HL-60/S4 treated with phorbol 12-myristate 13-acetate at 8.2 ng/mL for 4 days and 3 days (cell line): ENCODE measurements at regions not wholly inside any gene's neighbourhood (a gene's known extent, or its start where the extent isn't known, plus 50 kb on each side); places are given as distances from the start of the nearest gene placed in this dataset.
"Not testable (repeated sequence)": the region's sequence is repeated elsewhere in the genome, so short reads cannot be mapped to it uniquely, and the experiment has no call there.

Source experiments
- in situ Hi-C: fragments of 300-500 bp; cut with MboI; formaldehyde crosslinking; loops from 2 replicates; pipeline ENCODE4 v1.15.0; 2022; ENCODE audit warnings: low sequenced_read_pairs

DNA sequence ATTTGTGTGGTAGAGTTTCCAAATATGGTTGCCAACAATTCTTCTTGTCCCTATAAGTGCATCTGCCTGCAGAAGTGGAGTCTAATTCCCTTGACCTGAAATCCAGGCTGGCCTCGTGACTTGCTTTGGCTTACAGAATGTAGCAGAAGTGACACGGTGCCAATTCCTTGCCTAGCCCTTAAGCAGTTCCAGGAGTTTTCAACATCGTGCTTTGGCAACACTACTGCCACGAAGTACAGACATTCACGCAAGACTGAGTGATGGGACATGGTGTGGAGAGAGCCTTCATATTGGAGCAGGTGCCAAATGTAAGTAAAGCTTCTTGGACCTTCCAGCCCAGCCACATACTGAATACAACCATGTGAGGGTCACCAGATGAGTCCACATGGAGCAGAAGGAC, 92.9 kb upstream of the NEK6 start:
- in situ Hi-C loops = no loop called here

GRCh38 chr9:124174433-124174832, 83.3 kb upstream of the NEK6 start:
- in situ Hi-C loops = no loop called here

- in situ Hi-C loops = not testable (repeated sequence)
These were observed 80.2 kb upstream of the NEK6 start for GRCh38 chr9:124177522-124177921.

DNA sequence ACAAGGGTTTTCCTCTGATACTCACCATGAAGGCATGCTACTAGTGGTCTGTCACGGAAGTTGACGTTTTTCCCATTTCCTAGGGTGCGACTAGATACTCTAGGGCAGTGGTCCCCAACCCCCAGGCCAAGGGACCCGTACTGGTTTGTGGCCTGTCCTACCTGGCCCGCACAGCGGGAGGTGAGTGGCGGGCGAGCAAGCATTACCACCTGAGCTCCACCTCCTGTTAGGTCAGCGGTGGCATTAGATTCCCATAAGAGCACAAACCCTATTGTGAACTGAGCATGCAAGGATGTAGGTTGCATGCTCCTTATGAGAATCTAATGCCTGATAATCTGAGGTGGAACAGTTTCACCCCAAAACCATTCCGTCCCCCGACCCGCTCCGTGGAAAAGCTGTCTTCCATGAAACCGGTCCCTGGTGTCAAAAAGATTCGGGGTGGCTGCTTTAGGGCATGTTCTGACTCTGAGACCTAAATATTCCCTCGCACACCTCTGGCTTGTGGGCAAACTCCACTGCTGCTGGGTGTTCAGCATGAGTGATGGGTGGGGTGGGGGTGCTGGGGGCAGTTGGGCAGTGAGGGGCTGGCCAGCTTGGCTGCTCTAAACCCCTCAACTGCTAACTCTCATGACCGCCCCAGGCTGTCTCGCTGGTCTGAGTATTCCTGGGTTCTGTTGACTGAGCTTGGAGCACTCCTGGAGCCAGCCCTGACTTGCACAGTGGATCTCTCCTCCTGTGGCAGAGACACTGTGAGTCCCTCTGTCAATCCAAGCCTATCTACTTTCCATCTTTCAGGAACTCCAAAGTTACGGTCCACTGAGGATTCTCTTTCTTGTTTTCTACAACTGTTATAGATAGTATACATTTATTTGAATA, 78.3 kb upstream of the NEK6 start:
- in situ Hi-C loops = no loop called here

DNA sequence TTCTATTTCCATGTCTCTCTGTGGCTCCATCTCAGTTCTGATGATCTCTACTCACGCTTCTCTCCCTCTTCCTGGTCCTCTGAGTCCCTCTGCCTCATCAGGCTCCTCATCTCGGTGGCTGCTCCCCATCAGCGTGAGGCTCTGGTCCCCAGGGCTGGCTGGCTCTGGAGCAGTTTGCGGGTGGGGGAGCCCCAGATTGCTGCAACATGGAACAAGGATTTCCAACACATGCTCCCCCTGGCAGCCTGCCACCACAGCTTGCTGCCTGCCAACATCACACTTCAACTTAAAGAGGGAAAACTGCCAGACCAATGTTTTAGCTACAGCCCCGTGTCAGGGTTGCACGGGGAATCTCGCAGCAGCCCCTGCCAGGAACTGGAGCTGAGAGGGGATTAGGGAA, 77.2 kb upstream of the NEK6 start:
- in situ Hi-C loops = no loop called here

GRCh38 chr9:124182741-124183140, 75.0 kb upstream of the NEK6 start:
- in situ Hi-C loops = no loop called here

DNA sequence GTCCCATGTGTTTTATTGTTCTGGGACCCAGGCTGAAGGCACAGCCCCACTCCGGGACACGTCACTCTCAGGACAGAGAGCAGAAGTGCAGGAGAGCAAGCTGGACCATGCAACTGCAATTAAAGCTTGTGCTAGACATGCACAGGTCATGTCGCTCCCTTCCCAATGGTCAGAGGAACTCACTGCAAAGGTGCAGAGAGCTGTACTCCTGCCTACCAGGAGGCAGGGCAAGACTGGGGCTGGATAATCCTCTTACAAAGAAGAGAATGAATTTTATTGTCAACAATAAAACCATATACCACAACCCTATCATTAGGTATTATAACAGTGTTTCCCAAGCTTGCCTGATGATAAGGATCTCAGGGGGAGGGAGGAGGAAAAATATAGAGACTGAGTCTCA, 74.0 kb upstream of the NEK6 start:
- in situ Hi-C loops = no loop called here

DNA sequence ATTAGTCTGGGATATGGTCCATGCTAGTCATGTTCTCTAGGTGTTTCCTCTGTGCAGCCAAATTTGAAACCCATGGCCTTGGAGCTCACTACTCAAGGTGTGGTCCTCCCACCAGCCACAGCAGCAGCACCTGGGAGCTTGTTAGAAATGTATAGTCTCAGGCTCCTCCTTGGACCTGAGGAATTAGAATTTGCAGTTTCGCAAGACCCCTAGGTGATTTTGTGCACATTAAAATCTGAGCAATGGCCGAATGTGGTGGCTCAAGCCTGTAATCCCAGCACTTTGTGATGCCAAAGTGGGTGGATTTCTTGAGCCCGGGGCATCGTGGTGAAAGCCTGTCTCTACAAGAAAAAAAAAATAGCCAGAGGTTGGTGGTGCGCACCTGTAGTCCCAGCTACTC, 72.3 kb upstream of the NEK6 start:
- in situ Hi-C loops = no loop called here

DNA sequence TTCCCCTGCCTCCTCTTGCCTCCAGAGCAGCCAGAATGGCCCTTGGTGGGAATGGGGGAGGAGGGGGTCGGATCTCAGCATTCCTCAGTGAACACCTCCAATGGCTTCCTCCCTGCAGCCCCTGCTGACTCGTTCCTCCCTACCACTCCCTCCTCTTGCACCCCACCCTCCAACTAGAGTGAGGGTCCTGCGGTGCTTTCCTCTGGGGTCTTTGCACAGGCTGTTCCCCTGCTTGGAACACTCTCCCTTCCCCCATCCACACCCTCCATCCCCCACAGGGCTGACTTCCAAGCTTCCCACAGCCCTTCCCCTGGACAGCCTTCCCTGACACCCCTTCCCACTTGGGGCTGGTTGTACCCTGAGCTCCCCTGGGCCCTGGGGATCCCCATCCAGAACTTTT, 70.4 kb upstream of the NEK6 start:
- in situ Hi-C loops = no loop called here

- in situ Hi-C loops = no loop called here
These were observed 69.2 kb upstream of the NEK6 start for GRCh38 chr9:124188331-124189110.

- in situ Hi-C loops = no loop called here
These were observed 67.0 kb upstream of the NEK6 start for GRCh38 chr9:124190761-124191160.

DNA sequence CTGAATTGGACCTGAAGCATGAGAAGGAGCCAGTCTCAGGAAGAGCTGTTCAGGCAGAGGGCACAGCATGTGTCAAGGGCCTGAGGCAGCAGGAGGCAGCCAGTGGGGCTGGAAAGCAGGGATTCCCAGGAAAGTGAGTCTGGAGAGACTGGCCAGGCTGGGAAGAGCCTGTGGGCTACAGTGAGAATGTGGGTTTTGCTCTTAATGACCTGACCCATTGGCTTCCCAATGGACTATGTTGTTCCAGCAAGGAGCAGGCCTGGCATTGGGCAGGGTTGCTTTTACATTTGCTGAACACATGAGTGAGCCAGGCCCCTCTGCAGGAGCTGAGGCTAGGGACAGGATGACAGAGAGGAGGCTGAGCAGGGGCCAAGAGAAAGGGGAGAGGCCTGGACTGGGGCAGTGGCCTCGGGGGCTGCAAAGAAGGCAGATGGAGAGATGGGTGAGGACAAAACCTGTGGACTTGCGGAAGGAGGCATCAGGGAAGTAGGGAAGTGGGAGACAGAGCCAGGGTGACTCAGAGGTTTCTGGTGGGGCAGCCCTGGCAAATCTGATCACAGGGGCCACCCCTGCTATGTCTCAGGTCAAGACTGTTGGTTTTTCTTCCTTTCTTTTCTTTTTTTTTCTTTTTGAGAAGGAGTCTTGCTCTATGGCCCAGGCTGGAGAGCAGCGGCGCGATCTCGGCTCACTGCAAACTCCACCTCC, 65.9 kb upstream of the NEK6 start:
- in situ Hi-C loops = no loop called here

GRCh38 chr9:124196814-124197176, 61.0 kb upstream of the NEK6 start:
- in situ Hi-C loops = no loop called here

DNA sequence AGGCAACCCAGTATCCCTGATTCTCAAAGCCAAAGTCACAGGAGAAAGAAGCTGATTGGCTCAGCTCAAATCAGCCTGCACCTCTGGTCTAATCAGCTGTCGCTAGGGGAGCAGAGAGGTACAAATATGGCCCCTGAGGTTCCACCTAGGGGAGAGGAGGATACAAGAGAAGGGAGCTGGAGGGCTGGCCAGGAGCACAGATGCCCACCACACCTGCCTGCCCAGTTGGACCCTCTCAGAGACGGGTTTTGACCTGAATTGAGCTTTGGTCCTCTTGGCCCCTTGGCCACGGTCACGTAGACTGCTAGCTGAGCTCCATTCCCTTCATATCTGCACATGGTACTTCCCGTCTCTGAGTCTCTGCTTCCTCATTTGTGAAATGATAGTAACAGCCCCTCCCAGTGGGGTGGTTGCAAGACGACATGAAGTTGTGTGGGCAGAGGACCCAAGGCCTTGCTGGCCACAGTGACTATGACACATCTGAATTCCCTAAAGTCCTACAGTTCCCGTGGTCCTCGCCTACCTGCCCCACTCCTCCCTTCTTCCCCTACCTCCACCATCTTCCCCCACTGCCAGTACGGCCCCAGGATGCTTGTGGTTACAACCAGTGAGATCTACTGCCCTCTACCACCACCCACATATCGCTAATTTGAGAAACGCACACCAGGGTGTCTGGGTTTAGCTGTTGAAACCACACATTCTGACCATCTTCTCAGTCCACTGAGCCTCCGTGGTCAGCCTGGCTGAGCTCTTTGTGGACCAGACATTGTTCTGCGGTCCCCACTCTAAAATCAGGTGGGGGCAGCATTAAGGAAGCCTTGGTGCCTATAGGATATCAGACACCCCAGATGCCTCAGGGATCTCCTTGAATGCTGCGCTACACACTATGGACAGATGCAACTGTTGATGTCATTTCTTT, 60.3 kb upstream of the NEK6 start:
- in situ Hi-C loops = no loop called here

- in situ Hi-C loops = no loop called here
These were observed 59.4 kb upstream of the NEK6 start for GRCh38 chr9:124198331-124198730.

GRCh38 chr9:124198948-124199347, 58.8 kb upstream of the NEK6 start:
- in situ Hi-C loops = no loop called here

GRCh38 chr9:124199474-124199873, 58.3 kb upstream of the NEK6 start:
- in situ Hi-C loops = no loop called here

DNA sequence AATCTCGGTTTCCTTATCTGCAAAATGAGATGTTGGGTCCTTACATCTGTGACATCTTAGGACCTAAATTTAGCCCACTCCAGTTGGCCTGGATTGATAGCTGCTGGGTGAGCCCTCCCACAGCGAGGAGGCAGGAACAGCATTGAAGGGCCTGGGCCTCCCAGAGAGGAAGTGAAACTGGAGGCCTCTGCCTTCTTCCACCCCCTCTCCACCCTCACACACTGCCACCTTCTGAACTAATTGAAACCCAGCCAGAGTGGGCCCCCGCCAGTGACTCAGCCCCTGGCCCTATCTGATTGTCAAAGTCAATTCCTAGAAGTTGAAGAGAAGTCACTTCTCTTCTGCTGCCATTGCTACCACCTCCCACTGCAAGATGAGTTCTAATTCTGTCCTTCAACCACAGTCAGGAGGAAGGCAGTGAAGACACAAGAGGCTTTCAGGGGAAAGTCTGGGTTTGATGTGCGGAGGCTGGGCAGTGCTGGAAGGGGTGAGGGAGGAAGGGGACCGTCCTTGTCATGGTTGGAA, 55.2 kb upstream of the NEK6 start:
- in situ Hi-C loops = no loop called here

DNA sequence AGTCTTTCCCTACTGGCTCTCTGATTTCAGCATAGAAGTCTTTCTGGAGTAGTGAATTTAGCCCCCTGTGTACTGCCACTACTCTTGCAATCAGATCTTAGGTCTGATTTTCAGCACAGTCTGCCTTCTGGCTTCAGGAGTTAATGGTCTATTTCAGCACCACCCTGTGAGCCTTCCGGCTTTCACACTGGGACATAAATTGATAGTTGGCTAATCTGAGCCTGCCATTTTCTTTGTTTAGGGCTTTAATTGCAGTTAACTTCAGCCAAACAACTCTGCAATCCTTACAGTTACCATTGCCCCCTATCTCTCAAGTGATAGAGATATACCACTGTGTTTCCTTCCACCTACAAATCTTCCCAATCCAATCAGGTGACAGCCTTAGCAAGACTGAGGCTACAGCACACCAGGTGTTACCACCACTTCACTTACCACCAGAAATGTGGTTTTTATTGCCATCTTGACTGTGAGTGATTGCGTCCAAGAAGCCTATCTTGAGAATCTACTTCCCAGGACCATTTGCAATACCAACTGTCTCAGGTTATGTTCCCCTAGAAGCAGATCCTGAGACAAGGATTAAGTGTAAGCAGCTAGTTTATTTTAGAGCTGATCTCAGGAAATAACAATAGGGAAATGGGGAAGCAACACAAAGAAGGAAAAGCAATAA, 51.9 kb upstream of the NEK6 start:
- in situ Hi-C loops = no loop called here

DNA sequence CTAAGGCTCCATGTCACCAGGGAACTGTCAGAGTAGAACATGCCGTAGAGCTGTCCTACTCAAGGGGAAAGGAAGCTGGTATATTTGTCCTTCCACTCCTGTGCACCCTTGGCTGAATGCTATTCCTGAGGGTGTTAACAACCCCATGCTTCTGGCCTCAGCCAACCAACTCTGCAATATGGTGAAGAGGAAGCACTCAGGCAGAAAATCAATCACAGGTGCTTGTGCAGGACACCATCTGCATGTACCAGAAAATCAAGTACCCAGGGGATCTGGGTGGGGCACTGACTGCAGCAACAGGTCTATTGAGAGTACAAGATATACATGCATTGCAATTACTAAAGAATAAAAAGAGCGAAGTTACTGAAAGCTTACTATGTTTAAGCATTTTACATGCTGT, 51.4 kb upstream of the NEK6 start:
- in situ Hi-C loops = no loop called here
